Fibroblast of skin of right biceps (primary cell): ENCODE measurements at regions not wholly inside any gene's neighbourhood (a gene's known extent, or its start where the extent isn't known, plus 50 kb on each side); places are given as distances from the start of the nearest gene placed in this dataset.

Source experiments
- DNase-seq: peaks from one replicate; pipeline ENCODE4 v3.0.0-alpha.2; 2013

DNA sequence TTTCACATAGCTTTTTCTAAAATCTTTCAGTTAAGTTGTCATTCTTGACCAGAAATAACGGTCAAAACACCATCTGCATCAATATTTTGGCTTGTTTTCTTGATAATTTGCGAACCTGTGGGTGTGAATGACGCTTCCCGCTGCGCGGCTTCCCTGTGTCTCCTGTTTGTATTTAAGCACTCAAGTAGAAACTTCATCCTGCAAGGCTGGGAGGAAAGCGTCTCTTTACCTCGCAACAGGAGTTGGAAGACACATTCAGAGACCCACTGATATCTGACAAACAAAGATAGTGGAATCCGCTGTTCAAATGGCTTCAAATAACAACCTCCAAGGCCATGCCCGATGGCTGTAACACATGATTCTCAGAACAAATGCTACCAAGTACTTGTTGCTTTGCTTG, 704.9 kb downstream of the DCDC2C start:
- no peak for DNase-seq

DNA sequence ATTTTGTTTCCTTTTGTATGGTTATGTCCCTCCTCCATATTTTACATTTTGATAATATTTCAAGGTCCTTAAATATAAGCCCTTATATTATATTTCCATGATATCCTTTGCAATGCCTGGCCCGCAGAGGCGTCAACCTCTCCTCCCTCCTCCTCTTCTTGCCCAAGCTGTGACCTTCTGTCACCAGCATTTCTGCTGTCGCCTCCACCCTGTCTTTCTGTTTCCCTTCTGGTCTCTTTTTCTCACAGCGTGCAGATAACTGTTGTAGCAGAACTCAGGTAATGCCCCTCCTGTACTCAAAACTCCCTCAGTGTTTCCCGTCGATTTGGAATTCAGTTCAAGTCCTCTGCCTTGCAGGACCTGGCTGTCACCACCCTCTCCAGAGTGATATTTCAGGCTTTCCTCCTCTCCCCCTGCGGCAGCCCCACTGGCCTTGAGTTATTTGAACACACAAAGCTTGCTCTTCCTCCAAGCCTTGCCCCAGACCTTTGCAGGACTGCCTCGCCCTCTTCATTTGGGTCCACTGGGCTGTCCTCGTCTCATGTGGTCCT, 709.3 kb downstream of the DCDC2C start:
- DNase-seq = no peak

DNA sequence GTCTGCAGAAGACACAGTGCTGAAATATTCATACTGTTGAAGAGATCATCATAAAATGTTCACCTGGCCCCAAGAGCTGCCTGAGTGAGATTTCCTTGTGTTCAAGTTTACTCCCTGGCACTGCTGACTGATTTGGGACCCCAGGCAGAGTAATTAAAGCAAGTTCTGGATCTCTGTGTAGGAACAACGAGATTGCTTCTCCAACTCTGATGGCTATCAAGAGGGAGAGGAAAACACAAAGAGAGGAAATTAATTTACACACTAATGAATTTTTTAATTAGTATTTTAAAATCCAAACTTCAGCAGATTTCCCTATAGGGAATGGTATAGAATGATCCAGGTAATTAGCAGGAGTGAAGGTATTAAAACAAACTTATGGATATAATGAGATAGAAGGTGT, 711.8 kb downstream of the DCDC2C start:
- no peak for DNase-seq

DNA sequence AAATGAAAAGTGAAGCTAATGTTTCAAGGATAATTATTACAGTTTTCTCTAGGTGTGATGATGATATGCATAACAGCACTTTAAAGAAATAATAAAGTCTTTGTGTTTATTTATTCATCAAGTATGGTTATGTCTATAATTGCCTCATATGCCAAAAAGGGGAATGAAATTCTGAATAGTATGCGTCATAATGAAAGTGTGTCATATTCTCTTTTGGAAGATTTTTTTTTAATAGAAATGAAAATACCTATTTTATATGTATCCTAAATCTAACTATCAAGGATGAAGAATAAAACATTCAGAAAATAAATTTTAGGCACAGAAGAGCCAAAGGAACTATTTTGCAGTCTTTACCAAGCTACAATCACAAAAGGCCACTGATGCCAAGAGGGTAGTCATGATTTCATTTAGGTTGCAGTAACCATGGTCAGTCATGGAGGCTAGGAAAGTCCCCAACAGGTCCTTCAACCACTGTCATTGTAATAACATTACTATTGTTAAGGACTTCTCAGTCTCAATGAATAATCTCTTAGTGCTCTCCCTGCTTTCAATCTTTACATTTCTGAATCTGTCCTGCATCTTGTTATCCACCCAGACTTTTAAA, 712.5 kb downstream of the DCDC2C start:
- no peak for DNase-seq

DNA sequence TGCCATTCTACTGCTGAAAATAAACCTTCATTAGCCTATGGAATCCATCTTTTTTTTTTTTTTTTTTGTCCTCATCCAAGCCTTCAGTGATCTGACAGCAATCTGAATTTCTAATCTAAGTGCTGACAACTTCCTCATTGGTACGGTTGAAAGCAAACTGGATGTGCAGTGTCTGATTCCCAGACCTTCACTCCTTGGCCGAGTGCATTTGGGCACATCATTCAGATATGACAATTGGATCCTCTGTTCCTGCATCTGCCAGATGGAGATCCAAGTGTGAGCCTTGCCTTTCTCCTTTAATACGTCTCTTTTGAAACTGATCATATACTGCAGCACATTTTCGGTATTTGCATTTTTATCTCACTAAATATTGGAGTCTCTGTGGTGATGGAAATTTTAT, 713.1 kb downstream of the DCDC2C start:
- DNase-seq = no peak

DNA sequence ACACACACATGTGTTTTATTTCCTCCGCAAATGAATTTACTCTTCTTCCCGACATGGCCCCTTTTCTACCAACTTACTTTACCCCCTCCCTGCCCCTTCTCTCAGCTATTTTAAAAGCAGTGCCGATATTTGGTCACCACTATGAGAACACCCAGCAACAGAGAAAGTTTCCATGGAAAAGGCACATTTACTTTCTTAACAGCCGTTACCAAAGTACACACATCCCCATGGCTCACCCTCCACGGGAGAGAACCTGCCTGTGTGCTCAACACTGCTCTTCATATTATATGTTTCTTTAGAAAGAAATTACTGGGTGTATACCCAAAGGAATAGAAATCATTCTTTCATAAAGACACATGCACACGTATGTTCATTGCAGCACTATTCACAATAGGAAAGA, 714.4 kb downstream of the DCDC2C start:
- DNase-seq = no peak

DNA sequence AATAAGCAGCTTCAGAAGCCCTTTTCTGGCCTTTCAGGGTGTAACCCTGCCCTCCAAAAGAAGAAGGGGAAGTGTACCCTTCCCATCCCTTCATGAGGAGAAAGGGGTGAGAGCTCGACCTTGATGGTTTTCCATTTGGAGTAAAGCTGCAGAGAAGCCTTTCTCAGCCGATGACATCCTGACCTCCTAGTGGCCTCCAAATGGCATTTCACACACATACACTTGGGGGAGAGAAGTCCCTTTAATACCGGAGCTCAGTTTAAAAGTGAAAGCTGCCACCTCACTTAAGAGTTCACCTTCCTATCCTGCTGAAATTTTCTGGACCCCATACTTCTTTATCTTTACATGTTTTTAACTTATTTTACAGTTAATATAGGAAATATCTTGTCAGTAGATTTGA, 716.7 kb downstream of the DCDC2C start:
- DNase-seq = no peak

DNA sequence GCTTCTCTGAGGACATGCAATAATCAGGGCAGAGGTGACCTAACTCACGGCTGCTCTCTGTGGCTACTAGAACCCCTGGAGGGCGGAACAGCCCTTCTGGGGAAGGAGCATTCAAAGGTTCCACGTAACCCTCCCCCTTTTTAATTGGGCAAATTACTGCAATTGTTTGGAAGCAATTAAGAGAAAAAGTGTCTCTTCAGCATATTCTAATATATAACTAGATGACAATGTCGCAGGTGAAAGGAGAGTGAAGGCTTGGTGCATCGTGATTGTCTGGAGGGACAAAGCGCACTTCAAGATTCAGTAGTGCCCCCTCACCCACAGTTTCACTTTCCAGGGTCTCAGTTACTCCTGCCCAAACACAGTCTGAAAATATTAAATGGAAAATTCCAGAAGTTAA, 720.8 kb downstream of the DCDC2C start:
- DNase-seq = no peak

DNA sequence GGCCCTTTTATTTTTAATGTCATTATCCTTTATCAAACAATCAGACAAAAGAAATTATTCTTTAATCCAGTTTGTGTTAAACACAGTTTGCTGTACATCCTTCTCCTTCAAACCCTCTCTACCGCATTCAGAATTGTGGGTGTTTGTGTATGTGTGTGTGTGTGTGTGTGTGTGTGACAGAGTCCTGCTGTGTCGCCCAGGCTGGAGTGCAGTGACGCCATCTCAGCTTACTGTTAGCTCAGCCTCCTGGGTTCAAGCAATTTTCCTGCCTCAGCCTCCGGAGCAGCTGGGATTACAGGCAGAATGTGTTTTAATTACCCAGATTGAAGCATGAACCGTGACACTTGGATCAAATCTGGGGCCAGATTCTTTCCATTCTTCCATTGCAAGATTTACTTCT, 723.7 kb downstream of the DCDC2C start:
- no peak for DNase-seq

DNA sequence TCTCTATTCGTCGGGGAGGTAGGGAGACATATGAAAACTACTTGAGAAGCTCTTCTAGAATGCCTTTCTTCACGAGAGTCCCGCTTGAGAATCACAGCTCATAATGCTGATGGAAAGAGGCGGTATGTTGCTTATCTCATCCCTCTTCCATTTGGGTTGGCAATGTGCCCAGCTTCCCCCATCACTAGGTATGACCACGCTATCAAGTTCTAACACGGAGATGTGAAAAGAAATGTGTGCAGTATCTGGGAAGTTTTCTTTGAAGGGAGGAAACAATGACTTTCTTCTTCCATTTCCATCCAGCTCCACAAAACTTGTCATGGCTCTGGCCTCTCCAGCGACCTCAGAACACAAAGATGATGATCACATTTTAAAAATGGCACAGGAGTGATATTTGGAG, 742.4 kb downstream of the DCDC2C start:
- DNase-seq = no peak

DNA sequence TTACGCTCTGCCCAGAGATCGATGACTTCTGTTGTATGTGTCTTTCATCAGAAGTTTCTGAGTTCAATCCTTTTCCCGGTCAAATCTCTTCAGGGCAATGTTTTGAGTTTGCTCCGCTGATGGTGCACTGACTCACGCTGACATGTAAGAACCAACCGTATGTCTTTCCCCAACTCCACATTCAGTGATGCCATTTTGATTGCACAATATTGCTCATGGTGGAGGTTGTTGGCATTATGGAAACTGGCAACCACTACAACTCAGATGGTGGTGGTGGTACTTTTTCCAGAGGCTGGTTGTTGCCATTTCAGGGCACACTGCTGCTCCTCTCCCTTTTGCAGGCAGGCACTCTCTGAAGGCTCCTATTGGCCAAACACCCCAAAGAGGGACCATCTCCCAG, 751.5 kb downstream of the DCDC2C start:
- no peak for DNase-seq

DNA sequence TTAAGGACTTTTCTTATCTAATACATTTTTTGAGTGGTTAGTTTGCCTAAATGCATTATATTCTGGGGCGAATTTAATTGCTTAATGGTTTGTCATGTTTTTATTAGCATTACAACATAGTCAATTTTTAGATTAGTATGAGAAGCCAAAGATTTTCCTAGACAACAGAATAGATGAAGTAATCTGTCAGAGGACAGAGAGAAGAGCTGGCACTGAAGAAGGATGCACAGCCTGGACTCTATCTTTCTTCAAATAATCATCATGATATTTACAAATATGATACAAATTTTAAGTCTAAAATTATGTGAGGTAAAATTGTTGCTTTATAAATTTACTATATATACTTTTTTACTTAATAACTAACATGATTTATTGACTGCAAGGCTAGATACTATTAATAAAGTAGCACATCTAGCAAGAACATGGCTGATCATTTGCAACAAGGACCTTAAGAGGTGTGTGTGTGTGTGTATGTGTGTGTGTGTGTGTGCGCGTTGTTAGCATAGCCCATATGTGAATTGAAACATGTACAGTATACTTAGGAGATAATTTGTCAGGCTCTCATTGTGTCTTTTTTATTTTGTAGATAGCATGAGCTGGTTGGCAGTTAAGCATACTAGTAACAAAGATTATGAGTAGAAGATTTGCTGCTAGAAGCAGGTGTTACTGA, 752.2 kb downstream of the DCDC2C start:
- DNase-seq = no peak

DNA sequence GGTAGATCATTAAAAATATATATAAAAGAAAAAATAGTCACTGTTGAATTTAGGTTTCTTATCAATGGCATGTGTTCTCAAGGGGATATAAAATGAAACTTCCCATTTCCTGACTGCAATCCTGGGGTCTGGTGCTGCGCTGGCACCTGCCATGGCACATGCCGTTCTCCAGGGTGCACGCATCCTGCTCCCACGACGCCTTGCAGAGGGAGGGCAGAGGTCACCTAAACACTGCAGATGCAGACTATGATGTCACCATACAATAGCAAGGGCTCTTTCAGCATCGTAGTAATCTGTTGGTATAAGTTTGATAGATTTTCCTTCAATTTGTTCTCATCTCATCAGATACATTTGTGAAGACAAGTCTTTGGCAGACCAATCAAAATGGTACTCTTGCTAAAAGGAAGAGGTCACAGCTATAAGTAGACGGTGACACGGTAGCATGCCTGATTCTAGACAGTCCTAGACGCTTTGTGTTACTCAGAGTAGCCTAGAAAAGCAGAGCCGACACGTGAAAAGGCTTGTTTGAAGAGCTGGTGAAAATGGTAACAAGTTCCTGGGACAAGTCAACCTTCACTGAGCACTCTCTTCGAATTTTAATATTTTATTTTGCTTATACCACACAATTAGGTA, 761.4 kb downstream of the DCDC2C start:
- DNase-seq = no peak

DNA sequence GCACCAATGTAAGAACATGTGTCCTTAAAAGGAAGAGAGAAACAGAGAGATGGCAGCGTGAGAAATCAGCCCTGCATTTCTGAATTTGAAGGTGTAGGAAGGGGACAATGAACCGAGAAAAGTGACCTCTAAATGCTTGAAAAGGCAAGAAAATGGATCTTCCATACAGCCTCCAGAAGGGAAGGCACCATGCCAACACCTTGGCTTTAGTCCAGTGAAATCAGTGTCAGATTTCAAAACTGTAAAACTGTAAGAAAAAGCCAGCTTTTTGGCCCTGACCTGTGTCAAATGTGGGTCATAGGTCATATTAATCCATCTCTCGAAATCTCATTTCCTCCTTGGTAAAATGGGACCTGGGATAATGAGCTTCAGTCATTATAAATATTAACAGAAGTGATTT, 762.3 kb downstream of the DCDC2C start:
- DNase-seq = no peak

DNA sequence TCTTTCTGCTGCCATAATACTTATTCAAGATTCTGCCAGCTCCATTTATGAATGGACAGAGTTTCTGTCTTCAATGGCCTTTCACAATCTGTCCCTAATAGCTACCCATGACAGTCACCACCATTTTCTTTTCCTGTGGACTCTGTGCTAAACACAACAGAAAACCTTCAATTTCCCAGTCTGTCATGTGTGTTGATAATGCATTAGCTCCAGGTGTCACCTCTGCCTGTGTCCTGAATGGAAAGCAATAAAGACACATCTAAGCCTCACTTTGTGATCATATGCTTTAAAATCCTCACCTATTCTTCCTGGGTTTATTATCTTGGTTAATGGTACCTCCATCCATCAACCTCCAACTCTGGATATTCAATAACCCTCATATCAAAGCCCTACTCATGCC, 772.2 kb downstream of the DCDC2C start:
- no peak for DNase-seq

DNA sequence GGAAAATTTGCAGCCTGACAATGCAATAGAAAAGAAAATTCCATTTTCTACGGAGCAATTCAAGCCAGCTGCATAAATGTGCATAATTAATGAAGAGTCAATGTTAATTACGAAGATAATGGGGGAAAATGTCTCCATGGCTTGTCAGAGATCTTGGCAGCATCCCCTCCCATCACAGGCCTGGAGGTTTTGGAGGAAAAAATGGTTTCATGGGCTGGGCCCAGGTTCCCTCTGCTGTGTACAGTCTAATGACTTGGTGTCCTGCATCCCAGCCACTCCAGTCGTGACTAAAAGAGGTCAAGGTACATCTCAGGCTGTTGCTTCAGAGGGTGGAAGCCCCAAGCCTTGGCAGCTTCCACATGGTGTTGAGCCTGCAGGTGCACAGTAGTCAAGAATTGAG, 779.7 kb downstream of the DCDC2C start:
- no peak for DNase-seq

DNA sequence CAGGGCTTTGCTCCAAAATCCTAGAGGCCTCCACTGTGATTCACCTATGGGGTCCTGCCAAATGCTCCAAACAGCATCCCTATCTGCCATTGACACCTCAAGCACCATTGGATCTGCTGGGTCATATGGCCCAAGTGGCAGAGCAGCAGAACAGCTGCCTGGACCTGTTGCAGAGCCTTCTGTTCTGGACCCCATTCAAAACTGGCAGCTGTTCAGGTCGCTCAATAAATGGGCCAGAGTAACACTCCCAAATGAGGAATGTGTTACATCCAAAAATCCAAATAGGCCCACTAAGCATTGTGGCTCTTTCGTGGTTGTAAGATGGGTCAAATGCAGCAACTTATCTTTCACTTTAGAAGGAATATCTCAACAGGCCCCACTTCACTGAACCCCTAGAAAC, 783.6 kb downstream of the DCDC2C start:
- DNase-seq = no peak

DNA sequence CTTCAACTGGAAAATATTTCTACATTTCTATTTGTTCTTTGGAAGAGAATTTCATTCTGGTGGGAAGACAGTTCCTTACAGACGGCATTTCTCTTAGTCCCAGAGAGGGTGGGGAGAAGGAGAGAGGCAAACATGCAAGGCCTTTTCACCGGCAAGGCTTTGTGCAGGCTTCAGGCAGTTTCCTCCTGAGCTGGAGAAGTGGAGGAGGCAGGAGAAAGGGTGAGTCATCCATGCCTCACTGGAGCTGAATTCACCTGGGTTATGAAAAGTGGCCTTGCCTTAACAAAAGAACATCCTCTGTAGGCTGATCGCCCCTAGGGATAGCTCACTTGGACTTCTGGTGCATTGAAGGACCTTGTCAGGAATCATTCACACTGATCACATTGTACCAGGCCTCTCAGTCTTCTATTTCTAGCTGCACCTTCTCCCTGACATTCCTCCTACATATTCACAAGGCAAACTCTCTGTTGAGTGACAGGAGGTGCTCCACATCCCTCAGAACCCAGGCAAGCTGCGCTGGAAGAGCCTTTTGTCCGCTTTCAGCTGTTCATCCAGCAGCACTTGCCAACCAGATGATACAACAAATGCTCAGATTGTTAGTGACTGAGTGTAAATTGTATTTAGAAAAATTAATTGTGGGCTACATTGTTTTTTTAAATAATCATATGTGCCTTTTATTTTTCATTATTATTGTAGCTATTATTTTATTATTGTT, 796.1 kb downstream of the DCDC2C start:
- DNase-seq = no peak

DNA sequence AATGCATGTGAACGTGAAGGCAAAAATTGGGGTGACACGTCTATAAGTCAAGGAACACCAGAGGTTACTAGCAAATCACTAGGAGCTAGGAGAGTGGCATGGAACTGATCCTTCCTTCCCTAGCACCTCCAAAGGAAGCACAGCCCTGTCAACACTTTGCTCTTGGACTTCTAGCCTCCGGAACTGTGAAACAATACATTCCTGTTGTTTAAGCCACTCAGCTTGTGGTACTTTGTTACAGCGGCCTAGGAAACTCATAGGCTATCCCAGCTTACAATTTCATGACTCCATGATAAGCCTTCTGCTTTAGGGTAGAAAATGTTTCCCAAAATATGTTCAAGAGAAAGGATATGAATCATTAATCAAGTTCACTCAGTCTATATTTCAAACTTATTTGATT, 798.1 kb downstream of the DCDC2C start:
- DNase-seq = no peak

DNA sequence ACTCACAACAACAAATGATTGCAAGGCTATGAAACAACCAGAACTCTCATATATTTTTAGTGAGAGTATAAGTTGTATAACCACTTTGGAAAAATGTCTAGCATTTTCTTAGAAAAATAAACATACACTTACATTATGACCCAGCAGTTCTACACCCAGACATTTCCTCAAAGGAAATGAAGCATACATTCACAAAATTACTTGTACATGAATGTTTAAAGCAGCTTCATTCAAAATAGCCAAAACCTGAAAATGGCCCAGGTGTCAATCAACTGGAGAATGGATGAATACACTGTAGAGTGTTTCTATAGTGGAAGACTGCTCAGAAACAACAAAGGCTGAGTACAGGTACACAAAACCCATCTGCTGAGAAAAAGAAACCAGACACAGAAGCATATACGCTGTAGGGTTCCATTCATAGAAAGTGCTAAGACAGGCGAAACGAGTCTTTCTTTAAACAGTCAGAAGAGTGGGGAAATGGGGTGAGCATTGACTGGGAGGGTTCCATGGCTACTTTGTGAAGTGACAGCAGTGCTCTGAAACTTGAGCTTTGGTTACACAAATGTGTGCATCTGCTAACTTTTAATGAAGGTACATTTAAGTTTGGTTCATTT, 799.0 kb downstream of the DCDC2C start:
- no peak for DNase-seq

DNA sequence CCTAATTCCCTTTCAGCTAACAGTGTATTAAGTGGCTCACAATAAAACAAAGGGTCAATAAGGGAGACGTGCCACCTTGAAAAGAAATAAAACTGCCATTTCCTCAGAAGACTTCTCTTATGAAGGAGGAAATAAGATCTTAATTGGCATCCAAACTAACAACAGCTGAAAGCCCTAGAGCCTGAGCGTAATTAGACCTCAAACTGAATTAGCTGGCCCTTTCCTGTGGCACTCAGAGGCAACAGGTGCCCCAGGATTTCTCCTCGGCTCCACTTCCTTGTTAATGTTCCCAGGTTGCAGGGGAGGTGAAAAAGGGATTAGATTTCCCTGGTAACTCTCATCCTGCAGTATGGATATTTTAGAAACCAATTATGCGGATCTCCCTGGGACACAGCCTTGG, 804.3 kb downstream of the DCDC2C start:
- no peak for DNase-seq

DNA sequence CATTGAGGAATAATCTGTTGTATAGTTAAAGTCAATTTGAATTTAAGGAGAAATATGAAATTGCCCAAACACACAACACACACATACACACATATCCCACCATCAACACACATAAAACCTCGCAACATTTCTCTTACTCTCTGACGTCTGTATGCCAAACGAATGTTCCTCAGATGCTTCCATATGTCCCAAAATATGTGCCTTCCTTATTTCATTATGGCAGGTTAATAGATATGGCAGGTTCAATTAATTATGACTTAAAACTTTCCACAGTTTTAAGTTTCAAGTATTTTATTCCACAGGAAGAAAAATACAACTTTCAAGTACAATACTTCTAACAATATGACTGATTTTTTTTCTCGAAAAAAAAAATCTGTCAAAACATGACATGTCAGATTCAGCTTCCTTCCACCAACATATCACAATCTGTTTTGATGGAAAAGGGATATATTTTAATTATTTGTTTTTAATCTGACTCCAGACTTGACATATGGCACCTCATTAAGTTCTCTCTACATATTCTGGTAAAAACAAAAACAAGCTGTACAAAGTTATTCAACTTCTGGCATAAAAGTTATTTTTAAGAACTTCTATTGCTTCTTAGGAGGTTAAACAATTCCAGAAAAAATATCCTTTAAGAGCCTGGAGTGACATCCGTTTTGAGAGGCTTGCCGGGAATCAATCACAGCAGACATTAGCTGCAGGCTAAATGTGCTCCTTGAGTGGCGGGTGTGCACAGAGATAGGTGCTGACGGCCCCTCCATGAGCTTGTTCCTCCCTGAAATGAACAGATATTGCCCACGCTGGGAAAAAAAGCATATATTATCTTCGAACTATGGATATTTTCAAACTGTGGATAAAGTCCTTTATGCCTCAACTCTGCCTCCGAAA, 812.7 kb downstream of the DCDC2C start:
- DNase-seq = no peak
